SK-N-SH (cell line): ENCODE measurements at regions not wholly inside any gene's neighbourhood (a gene's known extent, or its start where the extent isn't known, plus 50 kb on each side); places are given as distances from the start of the nearest gene placed in this dataset.

Source experiments
- CTCF ChIA-PET: fragments of 300-600, 350-600 bp; formaldehyde crosslinking; extraction: SDS; loops from one replicate; lab custom pipeline; 2021; lab: Yijun Ruan, JAX
- POLR2A ChIA-PET: fragments of 350-600 bp; sonication (Branson Sonifier 250); formaldehyde crosslinking; extraction: SDS; loops from one replicate; lab custom pipeline; 2020; ENCODE audit warnings: antibody characterized with exemption, inconsistent platforms; lab: Yijun Ruan, JAX
- DNase-seq: peaks from one replicate; pipeline ENCODE4 v3.0.0; 2012
- H2AFZ ChIP-seq: fragments of 200-600 bp; sonication (generic); 2 replicates; pipeline ENCODE4 v1.8.1; 2016; ENCODE audit warnings: antibody characterized with exemption, mild to moderate bottlenecking, low read depth
- H3F3A ChIP-seq: fragments of 200-600 bp; sonication (generic); replicated peaks from 2 replicates; pipeline ENCODE3; 2016; ENCODE audit warnings: antibody characterized with exemption, mild to moderate bottlenecking; ENCODE audit not compliant: insufficient read depth
- H3K27ac ChIP-seq, 2 experiments: fragments of 200-500 bp in 1 of 2; fragments of 200-600 bp in 1 of 2; sonication (Bioruptor generic) in 1 of 2; sonication (generic), shearing (Covaris generic) in 1 of 2; 2 replicates each; pipeline versions ENCODE4 v1.5.1 to v1.6.1; 2014 to 2016; ENCODE audit warnings: low read depth in 2 of 2, inconsistent platforms in 1 of 2, low read length in 1 of 2, mild to moderate bottlenecking in 1 of 2, mixed read lengths in 1 of 2
- H3K27me3 ChIP-seq: fragments of 200-600 bp; sonication (generic), shearing (Covaris generic); 2 replicates; pipeline ENCODE4 v1.6.1; 2016; ENCODE audit warnings: mixed run types; ENCODE audit not compliant: insufficient read depth
- H3K36me3 ChIP-seq, 2 experiments: fragments of 200-500 bp in 1 of 2; fragments of 200-600 bp in 1 of 2; sonication (Bioruptor generic) in 1 of 2; sonication (generic) in 1 of 2; replicated peaks in 1 of 2; 2 replicates each; pipeline versions ENCODE3 to v1.5.1; 2014 to 2016; ENCODE audit warnings: low read length in 1 of 2, mild to moderate bottlenecking in 1 of 2; ENCODE audit not compliant: insufficient read depth in 2 of 2, control insufficient read depth in 1 of 2
- H3K4me1 ChIP-seq, 2 experiments: fragments of 200-500 bp in 1 of 2; fragments of 200-600 bp in 1 of 2; sonication (Bioruptor generic) in 1 of 2; sonication (generic), shearing (Covaris generic) in 1 of 2; 2 replicates each; pipeline versions ENCODE4 v1.5.1 to v1.6.1; 2014 to 2016; ENCODE audit warnings: low read depth in 1 of 2, low read length in 1 of 2, mixed run types in 1 of 2; ENCODE audit not compliant: insufficient read depth in 2 of 2, control insufficient read depth in 1 of 2
- H3K4me2 ChIP-seq: fragments of 200-600 bp; sonication (generic), shearing (Covaris generic); 2 replicates; pipeline ENCODE4 v1.6.1; 2017; ENCODE audit warnings: mixed run types
- H3K4me3 ChIP-seq, 2 experiments: fragments of 200-500 bp in 1 of 2; fragments of 200-600 bp in 1 of 2; sonication (Bioruptor generic) in 1 of 2; sonication (generic), shearing (Covaris generic) in 1 of 2; 2 replicates each; pipeline versions ENCODE4 v1.5.1 to v1.8.1; 2014 to 2016; ENCODE audit warnings: low read depth in 2 of 2, inconsistent platforms in 1 of 2, low read length in 1 of 2, mild to moderate bottlenecking in 1 of 2, mixed read lengths in 1 of 2, moderate library complexity in 1 of 2
- H3K79me2 ChIP-seq: fragments of 200-600 bp; sonication (generic); 2 replicates; pipeline ENCODE4 v1.8.1; 2017; ENCODE audit warnings: mild to moderate bottlenecking; ENCODE audit not compliant: insufficient read depth
- H3K9ac ChIP-seq: fragments of 200-600 bp; sonication (generic); 2 replicates; pipeline ENCODE4 v1.6.1; 2017; ENCODE audit warnings: mixed run types
- H3K9me2 ChIP-seq: fragments of 200-600 bp; sonication (generic); 2 replicates; pipeline ENCODE4 v1.6.1; 2017; ENCODE audit warnings: mixed run types
- H3K9me3 ChIP-seq: fragments of 200-600 bp; sonication (generic); 2 replicates; pipeline ENCODE4 v1.6.1; 2017; ENCODE audit warnings: mixed run types, mild to moderate bottlenecking, moderate library complexity
- H4K20me1 ChIP-seq: fragments of 200-600 bp; sonication (generic); 2 replicates; pipeline ENCODE4 v1.6.1; 2017; ENCODE audit warnings: mild to moderate bottlenecking, mixed run types; ENCODE audit not compliant: insufficient read depth
- EP300 ChIP-seq, 2 experiments: IDR thresholded peaks; 2 replicates each; pipeline versions ENCODE4 v1.4.0 to v1.6.1; 2012; ENCODE audit warnings: borderline replicate concordance in 1 of 2, low read depth in 1 of 2, low read length in 1 of 2
- FOXJ3 ChIP-seq: sonication (generic); formaldehyde crosslinking; IDR thresholded peaks from 2 replicates; pipeline ENCODE4 v1.5.1; 2020; ENCODE audit warnings: mild to moderate bottlenecking, missing genetic modification reagents
- FOXM1 ChIP-seq: IDR thresholded peaks from 2 replicates; pipeline ENCODE4 v1.4.0; 2012; ENCODE audit warnings: low read depth, mild to moderate bottlenecking
- JUND ChIP-seq: IDR thresholded peaks from 2 replicates; pipeline ENCODE4 v1.4.0; 2012
- MXI1 ChIP-seq: IDR thresholded peaks from 2 replicates; pipeline ENCODE4 v1.6.1; 2012; ENCODE audit warnings: mild to moderate bottlenecking, low read depth, low read length, improper control_type of control experiment
- RAD21 ChIP-seq: IDR thresholded peaks from 2 replicates; pipeline ENCODE4 v1.6.1; 2012; ENCODE audit warnings: mild to moderate bottlenecking, low read length
- RCOR1 ChIP-seq: fragments of 150-350 bp; IDR thresholded peaks from 2 replicates; pipeline ENCODE4 v1.6.1; 2017; ENCODE audit warnings: antibody characterized with exemption, low read length
- RXRA ChIP-seq: IDR thresholded peaks from 2 replicates; pipeline ENCODE4 v1.4.0; 2012; ENCODE audit warnings: low read depth, mild to moderate bottlenecking, borderline replicate concordance
- SMC3 ChIP-seq: IDR thresholded peaks from 2 replicates; pipeline ENCODE4 v1.6.1; 2012; ENCODE audit warnings: low read depth, low read length, improper control_type of control experiment
- TAF1 ChIP-seq: IDR thresholded peaks from 2 replicates; pipeline ENCODE4 v1.6.1; 2012; ENCODE audit warnings: low read depth, mild to moderate bottlenecking, low read length, moderate library complexity, borderline replicate concordance
- YY1 ChIP-seq: IDR thresholded peaks from 2 replicates; pipeline ENCODE4 v1.4.0; 2012; ENCODE audit warnings: low read depth, mild to moderate bottlenecking
- WGBS: methylation state at CpG from one replicate; pipeline ENCODE4 v1.1.6; 2017; ENCODE audit warnings: low lambda C conversion rate; 5-methylcytosine and 5-hydroxymethylcytosine counted together
- TF ChIP-seq, protein P1 (sequence below): fragments of 150-350 bp; IDR thresholded peaks from 2 replicates; pipeline ENCODE4 v1.6.1; 2016; ENCODE audit warnings: mild to moderate bottlenecking, low read depth, low read length
- TF ChIP-seq, protein P2 (sequence below): IDR thresholded peaks from 2 replicates; pipeline ENCODE4; 2012
- TF ChIP-seq, protein P3 (sequence below): fragments of 150-350 bp; IDR thresholded peaks from 2 replicates; pipeline ENCODE4 v1.6.1; 2017; ENCODE audit warnings: antibody characterized with exemption, low read length, low read depth, borderline replicate concordance
- TF ChIP-seq, protein P4 (sequence below): IDR thresholded peaks from 2 replicates; pipeline ENCODE4 v1.4.0; 2012; ENCODE audit warnings: low read depth
- TF ChIP-seq, protein P5 (sequence below): IDR thresholded peaks from 2 replicates; pipeline ENCODE4 v1.4.0; 2012; ENCODE audit warnings: low read depth, borderline replicate concordance
- TF ChIP-seq, protein P6 (sequence below): fragments of 200-600 bp; sonication (generic); IDR thresholded peaks from 2 replicates; pipeline ENCODE4 v1.6.1; 2017; ENCODE audit warnings: antibody characterized with exemption, mild to moderate bottlenecking, moderate library complexity

DNA sequence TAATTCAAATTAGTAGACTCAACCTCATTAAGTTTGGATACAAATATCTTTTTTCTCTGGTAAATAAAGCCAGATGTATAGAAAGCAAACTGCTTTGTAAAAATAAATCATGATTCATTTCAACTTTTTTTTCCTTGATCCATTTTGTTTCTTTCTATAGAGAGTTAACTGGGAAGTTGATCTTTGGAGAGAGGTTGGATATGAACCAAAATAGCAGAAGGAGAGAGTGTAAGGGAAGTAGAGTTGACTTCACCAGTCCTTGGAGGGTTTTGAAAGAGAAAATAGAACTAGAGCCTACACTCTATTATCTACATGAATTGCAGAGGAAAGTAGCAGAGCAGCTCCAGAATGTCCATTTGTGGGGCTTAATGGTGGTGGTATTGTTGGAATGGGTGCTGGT, 243.8 kb downstream of the ADGRL2 start:
- Histone ChIP-seq H3K9me2 (no peaks in the 10 kb centered on the region), H3K27ac (no peak overlapping the region), H4K20me1 (no peaks in the 10 kb centered on the region), H3K4me3 (no peak overlapping the region), H3K9me3 (no peaks in the 10 kb centered on the region), H3K4me2 (no peak overlapping the region), H3K9ac (no peak overlapping the region), H3K79me2 (no peaks in the 10 kb centered on the region), H3K4me1 (no peaks in the 10 kb centered on the region), H3K36me3 (no peaks in the 10 kb centered on the region), H2AFZ (no peak overlapping the region), H3F3A (no peaks in the 10 kb centered on the region), H3K27me3 (0 out of 2 replicates have a peak, but pooled peaks cover 4% of the 10 kb centered on the region)
- no peak for DNase-seq
- CTCF ChIA-PET = no interaction called here
- POLR2A ChIA-PET = no interaction called here
- TF ChIP-seq FOXM1 (no peak), JUND (no peak), RCOR1 (no peak), YY1 (no peak), EP300 (IDR thresholded peaks at IDR 0.05; ENCODE audit: borderline replicate concordance in 1 of 2, low read depth in 1 of 2, low read length in 1 of 2) (no peak), MXI1 (no peak)
- TF ChIP-seq, protein P1, sequence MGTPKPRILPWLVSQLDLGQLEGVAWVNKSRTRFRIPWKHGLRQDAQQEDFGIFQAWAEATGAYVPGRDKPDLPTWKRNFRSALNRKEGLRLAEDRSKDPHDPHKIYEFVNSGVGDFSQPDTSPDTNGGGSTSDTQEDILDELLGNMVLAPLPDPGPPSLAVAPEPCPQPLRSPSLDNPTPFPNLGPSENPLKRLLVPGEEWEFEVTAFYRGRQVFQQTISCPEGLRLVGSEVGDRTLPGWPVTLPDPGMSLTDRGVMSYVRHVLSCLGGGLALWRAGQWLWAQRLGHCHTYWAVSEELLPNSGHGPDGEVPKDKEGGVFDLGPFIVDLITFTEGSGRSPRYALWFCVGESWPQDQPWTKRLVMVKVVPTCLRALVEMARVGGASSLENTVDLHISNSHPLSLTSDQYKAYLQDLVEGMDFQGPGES = no peak
- TF ChIP-seq, protein P2, sequence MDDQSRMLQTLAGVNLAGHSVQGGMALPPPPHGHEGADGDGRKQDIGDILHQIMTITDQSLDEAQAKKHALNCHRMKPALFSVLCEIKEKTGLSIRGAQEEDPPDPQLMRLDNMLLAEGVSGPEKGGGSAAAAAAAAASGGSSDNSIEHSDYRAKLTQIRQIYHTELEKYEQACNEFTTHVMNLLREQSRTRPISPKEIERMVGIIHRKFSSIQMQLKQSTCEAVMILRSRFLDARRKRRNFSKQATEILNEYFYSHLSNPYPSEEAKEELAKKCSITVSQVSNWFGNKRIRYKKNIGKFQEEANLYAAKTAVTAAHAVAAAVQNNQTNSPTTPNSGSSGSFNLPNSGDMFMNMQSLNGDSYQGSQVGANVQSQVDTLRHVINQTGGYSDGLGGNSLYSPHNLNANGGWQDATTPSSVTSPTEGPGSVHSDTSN = no peak
- TF ChIP-seq, protein P3, sequence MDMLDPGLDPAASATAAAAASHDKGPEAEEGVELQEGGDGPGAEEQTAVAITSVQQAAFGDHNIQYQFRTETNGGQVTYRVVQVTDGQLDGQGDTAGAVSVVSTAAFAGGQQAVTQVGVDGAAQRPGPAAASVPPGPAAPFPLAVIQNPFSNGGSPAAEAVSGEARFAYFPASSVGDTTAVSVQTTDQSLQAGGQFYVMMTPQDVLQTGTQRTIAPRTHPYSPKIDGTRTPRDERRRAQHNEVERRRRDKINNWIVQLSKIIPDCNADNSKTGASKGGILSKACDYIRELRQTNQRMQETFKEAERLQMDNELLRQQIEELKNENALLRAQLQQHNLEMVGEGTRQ = no peak
- TF ChIP-seq, protein P4, sequence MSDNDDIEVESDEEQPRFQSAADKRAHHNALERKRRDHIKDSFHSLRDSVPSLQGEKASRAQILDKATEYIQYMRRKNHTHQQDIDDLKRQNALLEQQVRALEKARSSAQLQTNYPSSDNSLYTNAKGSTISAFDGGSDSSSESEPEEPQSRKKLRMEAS = no peak
- TF ChIP-seq, protein P5, sequence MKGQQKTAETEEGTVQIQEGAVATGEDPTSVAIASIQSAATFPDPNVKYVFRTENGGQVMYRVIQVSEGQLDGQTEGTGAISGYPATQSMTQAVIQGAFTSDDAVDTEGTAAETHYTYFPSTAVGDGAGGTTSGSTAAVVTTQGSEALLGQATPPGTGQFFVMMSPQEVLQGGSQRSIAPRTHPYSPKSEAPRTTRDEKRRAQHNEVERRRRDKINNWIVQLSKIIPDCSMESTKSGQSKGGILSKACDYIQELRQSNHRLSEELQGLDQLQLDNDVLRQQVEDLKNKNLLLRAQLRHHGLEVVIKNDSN = no peak

DNA sequence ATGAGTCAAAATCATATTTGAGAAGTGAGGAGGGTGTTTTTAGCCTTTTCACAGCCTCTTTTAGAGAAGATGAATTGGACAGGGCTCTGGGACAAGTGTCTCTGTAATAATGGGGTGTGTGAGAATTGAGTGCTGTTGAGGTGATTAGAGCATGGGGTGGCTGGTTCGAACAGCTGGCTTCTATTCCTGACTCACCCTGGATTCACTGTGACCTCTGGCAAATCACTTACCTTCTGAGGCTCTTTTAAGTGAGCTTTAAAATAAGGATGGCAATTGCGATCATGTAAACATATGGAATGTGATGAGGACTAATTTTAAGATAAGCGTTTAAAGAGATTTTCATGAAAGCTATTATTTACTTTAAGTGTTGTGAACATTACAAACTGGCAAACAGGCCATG, 243.4 kb downstream of the ADGRL2 start:
- H3K79me2 ChIP-seq = no peaks in the 10 kb centered on the region
- no peak overlapping the region for H3K4me2 ChIP-seq
- H3K9me3 ChIP-seq = no peaks in the 10 kb centered on the region
- H3K36me3 ChIP-seq = no peaks in the 10 kb centered on the region
- no peaks in the 10 kb centered on the region for H3K4me1 ChIP-seq
- POLR2A ChIA-PET = no interaction called here
- no peaks in the 10 kb centered on the region for H3F3A ChIP-seq
- TF ChIP-seq FOXM1 = no peak
- TF ChIP-seq FOXJ3 (CRISPR knock-in tag) = no peak
- TF ChIP-seq, protein P3 = no peak
- TF ChIP-seq TAF1 = no peak
- no peak for TF ChIP-seq RAD21
- TF ChIP-seq, protein P5 = no peak
- TF ChIP-seq, protein P6, sequence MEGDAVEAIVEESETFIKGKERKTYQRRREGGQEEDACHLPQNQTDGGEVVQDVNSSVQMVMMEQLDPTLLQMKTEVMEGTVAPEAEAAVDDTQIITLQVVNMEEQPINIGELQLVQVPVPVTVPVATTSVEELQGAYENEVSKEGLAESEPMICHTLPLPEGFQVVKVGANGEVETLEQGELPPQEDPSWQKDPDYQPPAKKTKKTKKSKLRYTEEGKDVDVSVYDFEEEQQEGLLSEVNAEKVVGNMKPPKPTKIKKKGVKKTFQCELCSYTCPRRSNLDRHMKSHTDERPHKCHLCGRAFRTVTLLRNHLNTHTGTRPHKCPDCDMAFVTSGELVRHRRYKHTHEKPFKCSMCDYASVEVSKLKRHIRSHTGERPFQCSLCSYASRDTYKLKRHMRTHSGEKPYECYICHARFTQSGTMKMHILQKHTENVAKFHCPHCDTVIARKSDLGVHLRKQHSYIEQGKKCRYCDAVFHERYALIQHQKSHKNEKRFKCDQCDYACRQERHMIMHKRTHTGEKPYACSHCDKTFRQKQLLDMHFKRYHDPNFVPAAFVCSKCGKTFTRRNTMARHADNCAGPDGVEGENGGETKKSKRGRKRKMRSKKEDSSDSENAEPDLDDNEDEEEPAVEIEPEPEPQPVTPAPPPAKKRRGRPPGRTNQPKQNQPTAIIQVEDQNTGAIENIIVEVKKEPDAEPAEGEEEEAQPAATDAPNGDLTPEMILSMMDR = no peak
- no peak for TF ChIP-seq RCOR1
- TF ChIP-seq RXRA = no peak
- TF ChIP-seq, protein P2 = no peak
- TF ChIP-seq SMC3 = no peak
- no peak for DNase-seq
- CTCF ChIA-PET = no interaction called here
- H3K9ac ChIP-seq = no peak overlapping the region
- 0 out of 2 replicates have a peak, but pooled peaks cover 4% of the 10 kb centered on the region for H3K27me3 ChIP-seq
- H2AFZ ChIP-seq = no peak overlapping the region
- WGBS = 48% methylated on average over 3 of the region's 3 CpGs
- H4K20me1 ChIP-seq = no peaks in the 10 kb centered on the region
- no peak overlapping the region for H3K4me3 ChIP-seq
- no peak overlapping the region for H3K27ac ChIP-seq
- H3K9me2 ChIP-seq = no peaks in the 10 kb centered on the region
